ENCODE measurements at regions not wholly inside any gene's neighbourhood (a gene's known extent, or its start where the extent isn't known, plus 50 kb on each side); places are given as distances from the start of the nearest gene placed in this dataset.

DNA sequence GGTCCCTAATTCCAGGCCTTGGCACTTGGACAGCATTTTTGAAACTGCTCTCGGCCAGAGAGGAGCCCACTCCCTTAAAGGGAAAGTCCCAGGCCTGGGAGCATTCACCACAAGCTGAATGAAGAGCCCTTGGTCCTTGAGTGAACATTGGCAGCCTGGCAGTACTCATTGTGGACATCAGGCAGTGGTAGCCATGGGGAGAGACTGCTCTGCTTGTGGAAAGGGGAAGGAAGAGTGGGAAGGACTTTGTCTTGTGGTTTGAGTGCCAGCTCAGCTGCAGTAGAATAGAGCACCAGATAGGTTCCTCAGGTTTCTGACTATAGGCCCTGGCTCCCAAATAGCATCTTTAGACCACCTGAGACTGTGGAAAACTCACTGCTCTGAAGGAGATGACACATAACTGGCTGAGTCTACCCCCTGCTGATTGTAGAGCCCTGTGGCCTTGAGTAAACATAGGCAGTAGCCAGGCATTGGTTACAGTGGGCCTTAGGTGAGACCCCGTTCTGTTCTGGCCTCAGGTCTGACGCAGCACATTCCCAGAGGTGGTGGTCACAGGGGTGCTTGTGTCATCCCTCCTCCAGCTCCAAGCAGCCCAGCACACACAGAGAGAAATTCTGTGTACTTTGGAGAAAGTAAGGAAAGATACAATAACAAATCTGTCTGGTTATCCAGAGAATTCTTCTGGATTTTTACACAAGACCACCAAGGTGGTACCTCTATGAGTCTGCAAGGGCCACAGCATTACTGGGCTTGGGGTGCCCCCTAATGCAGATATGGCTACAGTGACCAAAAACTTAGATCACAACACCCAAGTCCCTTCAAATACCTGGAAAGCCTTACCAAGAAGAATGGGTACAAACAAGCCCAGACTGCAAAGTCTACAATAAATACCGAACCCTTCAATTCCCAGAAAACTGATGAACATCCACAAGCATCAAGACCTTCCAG is 153.8 kb downstream of the GNAI1 start:
- no peak for DNase-seq

GRCh38 chr7:80287400-80288174 is 153.0 kb downstream of the GNAI1 start:
- DNase-seq: no peak

- DNase-seq: no peak
These were observed 152.0 kb downstream of the GNAI1 start for GRCh38 chr7:80286611-80287010.

DNA sequence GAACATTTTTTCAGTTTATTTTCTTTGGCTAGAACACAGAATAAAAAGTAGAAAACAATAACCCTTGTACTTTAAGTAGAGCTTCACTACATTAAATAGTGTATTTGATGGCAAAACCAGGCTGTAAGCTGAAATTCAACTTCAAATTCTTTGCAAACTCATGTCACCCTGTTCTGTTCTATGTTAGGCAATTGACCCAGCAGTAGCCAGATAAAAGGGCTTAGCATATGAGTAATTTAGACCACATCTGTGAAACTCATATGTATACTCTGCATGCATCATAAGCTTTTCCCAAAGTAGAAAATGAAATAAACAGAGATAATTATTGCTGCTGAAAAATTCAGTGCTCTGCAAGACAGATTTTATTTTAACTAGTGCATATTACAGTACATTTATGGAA is 150.2 kb downstream of the GNAI1 start:
- no peak for DNase-seq

GRCh38 chr7:80279760-80280159 is 145.1 kb downstream of the GNAI1 start:
- DNase-seq: no peak

GRCh38 chr7:80278737-80279136 is 144.1 kb downstream of the GNAI1 start:
- no peak for DNase-seq

- no peak for DNase-seq
These were observed 143.1 kb downstream of the GNAI1 start for GRCh38 chr7:80277434-80278427.

Data from activated CD4-positive, alpha-beta T cell treated with anti-CD3 and anti-CD28 coated beads for 4 hours (primary cell).